Spinal cord (tissue), 9 donors: ENCODE measurements at regions not wholly inside any gene's neighbourhood (a gene's known extent, or its start where the extent isn't known, plus 50 kb on each side); places are given as distances from the start of the nearest gene placed in this dataset.

Experiments
- DNase-seq, 6 donors: peaks; one replicate each; pipeline versions ENCODE4 v3.0.0 to v3.0.0-alpha.2; 2013 to 2015; ENCODE audit warnings: low spot score in 6 of 6, low read depth in 4 of 6
- H3K27ac ChIP-seq: one replicate; pipeline ENCODE4 v1.5.1; 2013; ENCODE audit warnings: low read depth, low read length, control low read depth
- H3K27me3 ChIP-seq: one replicate; pipeline ENCODE4 v1.6.1; 2013; ENCODE audit warnings: low read length; ENCODE audit not compliant: control insufficient read depth, insufficient read depth
- H3K36me3 ChIP-seq: one replicate; pipeline ENCODE4 v1.6.1; 2013; ENCODE audit warnings: low read length; ENCODE audit not compliant: control insufficient read depth, insufficient read depth
- H3K4me1 ChIP-seq: one replicate; pipeline ENCODE4 v1.6.1; 2013; ENCODE audit warnings: low read length; ENCODE audit not compliant: control insufficient read depth, insufficient read depth
- H3K4me3 ChIP-seq: one replicate; pipeline ENCODE4 v1.5.1; 2013; ENCODE audit warnings: low read depth, low read length, control low read depth
- H3K9me3 ChIP-seq: one replicate; pipeline ENCODE4 v1.6.1; 2013; ENCODE audit warnings: low read length; ENCODE audit not compliant: control insufficient read depth, insufficient read depth
- WGBS: methylation state at CpG from one replicate; pipeline ENCODE4 v1.1.5; 2013; ENCODE audit warnings: missing lambda C conversion rate; ENCODE audit not compliant: insufficient coverage; 5-methylcytosine and 5-hydroxymethylcytosine counted together
- donor health status: healthy.

DNA sequence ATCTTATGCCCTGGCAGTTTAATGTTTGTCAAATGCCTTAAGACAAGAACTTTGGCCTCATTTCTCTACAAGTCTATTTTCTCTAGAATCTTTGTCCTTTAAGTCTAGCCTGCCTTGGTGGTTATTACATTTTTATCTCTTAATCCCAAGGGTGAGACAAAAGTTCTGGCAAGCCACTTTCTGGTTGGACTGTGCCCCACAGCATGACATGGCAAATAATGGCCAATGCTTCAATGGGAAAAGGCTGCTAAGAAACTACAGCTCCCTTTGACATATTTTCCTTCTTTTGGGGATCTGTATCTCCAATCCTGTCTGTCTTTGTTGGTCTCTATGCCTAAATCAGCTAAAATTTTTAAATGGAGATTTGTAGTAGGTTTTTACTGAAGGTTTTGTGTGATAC lies 181.6 kb upstream of the MBNL1 start:
- no peak for DNase-seq
- Histone ChIP-seq H3K27me3 (no peaks in the 10 kb centered on the region), H3K27ac (no peak overlapping the region), H3K4me1 (no peaks in the 10 kb centered on the region), H3K36me3 (no peaks in the 10 kb centered on the region), H3K9me3 (no peaks in the 10 kb centered on the region), H3K4me3 (no peak overlapping the region)

GRCh38 chr3:152089528-152089927 lies 179.2 kb upstream of the MBNL1 start:
- Histone ChIP-seq H3K27me3 (no peaks in the 10 kb centered on the region), H3K9me3 (no peaks in the 10 kb centered on the region), H3K4me1 (no peaks in the 10 kb centered on the region), H3K27ac (no peak overlapping the region), H3K4me3 (no peak overlapping the region), H3K36me3 (no peaks in the 10 kb centered on the region)
- no peak for DNase-seq

DNA sequence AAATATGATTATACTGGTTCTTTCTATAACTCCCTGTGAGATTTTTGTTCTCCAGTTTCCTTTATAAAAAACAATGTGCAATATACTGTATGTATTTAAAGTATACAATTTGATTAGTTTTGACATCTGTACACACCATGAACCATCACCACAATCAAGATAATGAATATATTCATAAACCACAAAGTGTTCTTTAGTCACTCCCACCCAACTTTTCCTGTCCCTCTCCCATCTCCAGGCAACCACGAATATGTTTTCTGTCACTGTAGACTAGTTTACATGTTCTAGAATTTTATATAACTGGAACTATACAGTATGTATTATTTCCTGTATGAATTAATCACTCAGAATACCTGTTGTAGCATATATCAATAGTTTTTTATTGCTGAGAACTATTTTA lies 177.0 kb upstream of the MBNL1 start:
- Histone ChIP-seq H3K4me1 (no peaks in the 10 kb centered on the region), H3K27me3 (no peaks in the 10 kb centered on the region), H3K9me3 (no peaks in the 10 kb centered on the region), H3K36me3 (no peaks in the 10 kb centered on the region), H3K27ac (no peak overlapping the region), H3K4me3 (no peak overlapping the region)
- no CpG with 5 or more reads among the region's 1 CpG for WGBS
- DNase-seq: no peak

DNA sequence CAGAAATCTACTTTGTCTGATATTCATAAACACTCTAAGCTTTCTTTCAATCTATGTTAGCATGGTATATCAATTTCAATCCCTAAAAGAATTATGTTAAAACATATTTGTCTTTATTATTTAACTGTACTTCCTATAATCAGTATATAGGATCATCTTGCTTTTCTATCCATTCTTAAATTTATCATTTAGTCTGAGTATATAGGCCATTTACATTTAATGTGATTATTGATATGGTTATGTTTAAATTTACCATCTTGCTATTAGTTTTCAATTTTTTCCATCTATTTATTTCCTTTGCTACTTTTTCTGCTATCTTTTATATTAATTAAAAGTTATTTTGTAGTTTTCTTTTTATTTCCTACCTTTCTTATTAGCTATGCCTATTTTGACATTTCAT lies 174.8 kb upstream of the MBNL1 start:
- Histone ChIP-seq H3K27ac (no peak overlapping the region), H3K9me3 (no peaks in the 10 kb centered on the region), H3K4me3 (no peak overlapping the region), H3K27me3 (no peaks in the 10 kb centered on the region), H3K4me1 (no peaks in the 10 kb centered on the region), H3K36me3 (no peaks in the 10 kb centered on the region)
- DNase-seq: no peak

- Histone ChIP-seq H3K4me1 (no peaks in the 10 kb centered on the region), H3K4me3 (no peak overlapping the region), H3K27me3 (no peaks in the 10 kb centered on the region), H3K27ac (no peak overlapping the region), H3K9me3 (no peaks in the 10 kb centered on the region), H3K36me3 (no peaks in the 10 kb centered on the region)
- DNase-seq: no peak
Observed at GRCh38 chr3:152094406-152094805, 174.3 kb upstream of the MBNL1 start.

DNA sequence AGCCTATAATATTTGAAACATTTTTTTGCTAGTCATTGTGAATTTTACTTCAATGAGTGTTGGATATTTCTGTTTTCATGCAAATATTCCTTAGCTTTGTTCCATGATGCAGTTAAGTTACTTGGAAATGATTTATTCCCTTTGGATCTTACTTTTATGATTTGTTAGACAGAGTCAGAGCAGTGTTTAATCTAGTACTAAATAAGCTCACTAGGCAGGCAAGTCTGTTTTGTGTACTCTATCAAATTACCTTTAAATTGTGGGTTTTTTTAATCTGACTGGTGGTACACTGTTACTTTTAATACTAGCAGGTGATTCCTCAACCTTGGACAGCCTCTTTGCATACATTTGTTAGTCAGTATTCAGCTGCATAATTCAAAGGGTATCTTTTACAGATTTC lies 173.3 kb upstream of the MBNL1 start:
- H3K4me1 ChIP-seq: no peaks in the 10 kb centered on the region
- no peaks in the 10 kb centered on the region for H3K9me3 ChIP-seq
- H3K36me3 ChIP-seq: no peaks in the 10 kb centered on the region
- no peaks in the 10 kb centered on the region for H3K27me3 ChIP-seq
- DNase-seq: no peak
- no peak overlapping the region for H3K27ac ChIP-seq
- H3K4me3 ChIP-seq: no peak overlapping the region

DNA sequence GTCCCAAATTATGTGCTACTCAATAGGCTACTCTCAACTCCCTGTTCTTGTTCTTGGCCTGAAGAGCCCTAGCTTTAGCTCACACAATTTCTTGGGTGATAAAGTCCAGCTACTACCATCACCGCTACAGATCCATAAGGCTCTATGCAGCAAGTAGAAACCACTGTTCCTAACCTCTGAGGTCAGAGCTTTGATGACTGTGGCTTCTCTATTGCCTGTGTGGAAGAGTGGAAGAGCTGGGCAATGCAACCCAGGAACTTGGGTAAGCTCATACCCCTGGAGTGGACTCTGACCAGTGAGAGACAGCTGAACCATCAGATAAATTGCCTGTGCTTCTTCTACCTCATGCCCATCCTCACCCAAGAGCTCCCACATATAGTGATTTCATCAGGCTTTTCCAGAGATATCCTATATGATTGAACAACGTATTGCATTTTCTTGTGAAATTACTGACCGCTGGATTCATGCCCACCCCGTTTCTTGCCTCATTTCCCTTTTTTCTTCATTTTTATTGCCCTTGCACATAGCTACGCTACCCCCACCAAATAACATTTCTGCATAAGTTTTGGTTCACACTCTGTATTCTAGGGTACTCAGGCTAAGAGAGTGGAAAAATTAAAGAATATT lies 172.3 kb upstream of the MBNL1 start:
- 87% methylated on average over 3 of the region's 5 CpGs for WGBS
- Histone ChIP-seq H3K27ac (no peak overlapping the region), H3K4me1 (no peaks in the 10 kb centered on the region), H3K36me3 (no peaks in the 10 kb centered on the region), H3K4me3 (no peak overlapping the region), H3K27me3 (no peaks in the 10 kb centered on the region), H3K9me3 (no peaks in the 10 kb centered on the region)
- no peak for DNase-seq

DNA sequence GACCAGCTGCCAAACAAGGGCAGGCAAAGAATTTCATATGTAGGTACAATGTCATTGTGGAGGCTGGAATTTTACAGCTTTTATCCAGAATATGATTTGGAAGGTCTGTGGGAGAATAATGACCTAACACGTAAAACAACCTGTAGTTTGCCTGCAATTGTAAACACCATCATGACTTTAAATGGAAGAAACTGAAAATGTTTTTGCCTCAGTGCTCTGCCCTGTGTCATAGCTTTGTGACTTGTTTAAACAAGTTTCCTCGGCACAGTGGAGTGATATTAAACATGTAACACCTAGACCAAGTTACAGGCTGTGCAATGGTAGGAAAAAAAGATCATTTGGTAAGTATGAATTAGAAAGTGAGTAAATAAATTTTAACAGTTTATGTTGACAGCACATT lies 171.6 kb upstream of the MBNL1 start:
- Histone ChIP-seq H3K27ac (no peak overlapping the region), H3K4me1 (no peaks in the 10 kb centered on the region), H3K9me3 (no peaks in the 10 kb centered on the region), H3K4me3 (no peak overlapping the region), H3K27me3 (no peaks in the 10 kb centered on the region), H3K36me3 (no peaks in the 10 kb centered on the region)
- WGBS: no CpG with 5 or more reads among the region's 2 CpGs
- no peak for DNase-seq

- no CpG with 5 or more reads among the region's 3 CpGs for WGBS
- no peak for DNase-seq
- H3K36me3 ChIP-seq: no peaks in the 10 kb centered on the region
- H3K27ac ChIP-seq: no peak overlapping the region
- H3K4me3 ChIP-seq: no peak overlapping the region
- H3K4me1 ChIP-seq: no peaks in the 10 kb centered on the region
- H3K9me3 ChIP-seq: no peaks in the 10 kb centered on the region
- H3K27me3 ChIP-seq: no peaks in the 10 kb centered on the region
Observed at GRCh38 chr3:152097770-152098169, 171.0 kb upstream of the MBNL1 start.

- Histone ChIP-seq H3K4me3 (no peak overlapping the region), H3K27me3 (no peaks in the 10 kb centered on the region), H3K4me1 (no peaks in the 10 kb centered on the region), H3K27ac (no peak overlapping the region), H3K9me3 (no peaks in the 10 kb centered on the region), H3K36me3 (no peaks in the 10 kb centered on the region)
- 100% methylated on average over 2 of the region's 3 CpGs for WGBS
- no peak for DNase-seq
Observed at GRCh38 chr3:152100491-152101132, 168.1 kb upstream of the MBNL1 start.
